Panc1 (cell line): ENCODE measurements at regions not wholly inside any gene's neighbourhood (a gene's known extent, or its start where the extent isn't known, plus 50 kb on each side); places are given as distances from the start of the nearest gene placed in this dataset.

Source experiments
- ATAC-seq: fragments of 200-7000 bp; cut with Tn5 transposase; 2 replicates; pipeline ENCODE4 v1.9.1; 2020; ENCODE audit warnings: mild to moderate bottlenecking, moderate library complexity
- BruUV-seq: library from RNA; stranded (reverse); fragments of 400-500 nt; replicated peaks from 2 replicates; lab custom pipeline; 2021; lab: Mats Ljungman, UMichigan
- CTCF ChIA-PET: fragments of 300-600 bp; sonication (Branson Sonifier 250); formaldehyde crosslinking; loops from one replicate; lab custom pipeline; 2022; ENCODE audit warnings: antibody characterized with exemption; lab: Charles Lee
- POLR2A ChIA-PET: fragments of 300-600 bp; sonication (Branson Sonifier 250); formaldehyde crosslinking; loops from one replicate; lab custom pipeline; 2022; ENCODE audit warnings: antibody characterized with exemption; lab: Charles Lee
- DNase-seq: peaks from one replicate; pipeline ENCODE4 v3.0.0-alpha.2; 2010; ENCODE audit warnings: low read depth, low spot score
- H3K27ac ChIP-seq: 2 replicates; pipeline ENCODE4 v1.5.1; 2011; ENCODE audit warnings: mild to moderate bottlenecking, low read length, inconsistent platforms
- H3K27me3 ChIP-seq: fragments of 200-500 bp; sonication (Bioruptor generic); 2 replicates; pipeline ENCODE4 v1.6.0; 2014; ENCODE audit warnings: low read length, inconsistent platforms; ENCODE audit not compliant: control insufficient read depth, insufficient read depth
- H3K36me3 ChIP-seq: fragments of 200-500 bp; sonication (Bioruptor generic); 2 replicates; pipeline ENCODE4 v1.5.1; 2014; ENCODE audit warnings: inconsistent platforms, mild to moderate bottlenecking, low read length, moderate library complexity; ENCODE audit not compliant: control insufficient read depth, insufficient read depth
- H3K4me1 ChIP-seq: 2 replicates; pipeline ENCODE4 v1.5.1; 2011; ENCODE audit warnings: inconsistent platforms, mild to moderate bottlenecking, low read length, moderate library complexity; ENCODE audit not compliant: control insufficient read depth, insufficient read depth
- H3K4me3 ChIP-seq, 2 experiments: 2 replicates each; pipeline ENCODE4 v1.5.1; 2011 to 2012; ENCODE audit warnings: low read depth in 2 of 2, low read length in 2 of 2, mild to moderate bottlenecking in 2 of 2, inconsistent platforms in 1 of 2, moderate library complexity in 1 of 2
- H3K9me3 ChIP-seq: fragments of 200-500 bp; sonication (Bioruptor generic); 2 replicates; pipeline ENCODE4 v1.5.1; 2014; ENCODE audit warnings: low read depth, mild to moderate bottlenecking, inconsistent platforms, low read length, moderate library complexity; ENCODE audit not compliant: control insufficient read depth, insufficient read depth
- POLR2AphosphoS5 ChIP-seq: IDR thresholded peaks from 2 replicates; pipeline ENCODE4 v1.6.1; 2012; ENCODE audit warnings: mild to moderate bottlenecking, low read depth, low read length, moderate library complexity
- SIN3A ChIP-seq: IDR thresholded peaks from 2 replicates; pipeline ENCODE4 v1.6.1; 2012; ENCODE audit warnings: low read depth, mild to moderate bottlenecking, low read length, moderate library complexity, borderline replicate concordance; ENCODE audit not compliant: insufficient read depth
- TCF7L2 ChIP-seq: IDR thresholded peaks from 2 replicates; pipeline ENCODE4 v1.6.1; 2011; ENCODE audit warnings: mild to moderate bottlenecking, low read depth, low read length, inconsistent platforms
- in situ Hi-C: cut with HindIII; loops from 2 replicates; pipeline ENCODE4 v1.10.0; 2016; ENCODE audit warnings: low sequenced_read_pairs, low pct_unique_long_range_greater_than_20kb
- intact Hi-C: fragments of 100-400 bp; cut with micrococcal nuclease; formaldehyde crosslinking; loops from one replicate; pipeline ENCODE4 v1.10.0; 2022; ENCODE audit not compliant: unreplicated experiment
- TF ChIP-seq, protein P1 (sequence below), 2 experiments: IDR thresholded peaks; 2 replicates each; pipeline ENCODE4 v1.6.1; 2011 to 2012; ENCODE audit warnings: low read depth in 2 of 2, control low read depth in 1 of 2, low read length in 1 of 2, mild to moderate bottlenecking in 1 of 2, moderate library complexity in 1 of 2; ENCODE audit not compliant: insufficient read depth in 1 of 2
- TF ChIP-seq, protein P2 (sequence below): fragments of 450-650 bp; IDR thresholded peaks from 2 replicates; pipeline ENCODE4 v1.5.1; 2017; ENCODE audit warnings: mild to moderate bottlenecking

DNA sequence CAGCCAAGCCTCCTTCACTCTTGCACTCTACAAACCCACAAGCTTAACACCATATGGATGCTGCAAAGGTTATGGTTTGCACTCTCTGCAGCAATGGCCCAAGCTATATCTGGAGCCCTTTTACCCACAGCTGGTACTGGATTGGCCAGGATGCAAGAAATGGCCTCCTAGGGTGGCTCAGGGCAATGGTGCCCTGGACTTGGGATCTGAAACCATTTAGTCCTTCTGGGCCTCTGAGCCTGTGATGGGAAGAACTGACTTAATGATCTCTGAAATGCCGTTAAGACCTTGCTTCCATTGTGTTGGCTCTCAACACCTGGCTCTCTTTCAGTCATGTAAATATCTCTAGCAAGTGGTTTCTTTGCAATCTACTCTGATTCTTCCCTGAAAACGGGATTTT, 626.0 kb downstream of the KCTD8 start:
- TF ChIP-seq SIN3A (no peak), POLR2AphosphoS5 (no peak), TCF7L2 (no peak)
- TF ChIP-seq, protein P1, sequence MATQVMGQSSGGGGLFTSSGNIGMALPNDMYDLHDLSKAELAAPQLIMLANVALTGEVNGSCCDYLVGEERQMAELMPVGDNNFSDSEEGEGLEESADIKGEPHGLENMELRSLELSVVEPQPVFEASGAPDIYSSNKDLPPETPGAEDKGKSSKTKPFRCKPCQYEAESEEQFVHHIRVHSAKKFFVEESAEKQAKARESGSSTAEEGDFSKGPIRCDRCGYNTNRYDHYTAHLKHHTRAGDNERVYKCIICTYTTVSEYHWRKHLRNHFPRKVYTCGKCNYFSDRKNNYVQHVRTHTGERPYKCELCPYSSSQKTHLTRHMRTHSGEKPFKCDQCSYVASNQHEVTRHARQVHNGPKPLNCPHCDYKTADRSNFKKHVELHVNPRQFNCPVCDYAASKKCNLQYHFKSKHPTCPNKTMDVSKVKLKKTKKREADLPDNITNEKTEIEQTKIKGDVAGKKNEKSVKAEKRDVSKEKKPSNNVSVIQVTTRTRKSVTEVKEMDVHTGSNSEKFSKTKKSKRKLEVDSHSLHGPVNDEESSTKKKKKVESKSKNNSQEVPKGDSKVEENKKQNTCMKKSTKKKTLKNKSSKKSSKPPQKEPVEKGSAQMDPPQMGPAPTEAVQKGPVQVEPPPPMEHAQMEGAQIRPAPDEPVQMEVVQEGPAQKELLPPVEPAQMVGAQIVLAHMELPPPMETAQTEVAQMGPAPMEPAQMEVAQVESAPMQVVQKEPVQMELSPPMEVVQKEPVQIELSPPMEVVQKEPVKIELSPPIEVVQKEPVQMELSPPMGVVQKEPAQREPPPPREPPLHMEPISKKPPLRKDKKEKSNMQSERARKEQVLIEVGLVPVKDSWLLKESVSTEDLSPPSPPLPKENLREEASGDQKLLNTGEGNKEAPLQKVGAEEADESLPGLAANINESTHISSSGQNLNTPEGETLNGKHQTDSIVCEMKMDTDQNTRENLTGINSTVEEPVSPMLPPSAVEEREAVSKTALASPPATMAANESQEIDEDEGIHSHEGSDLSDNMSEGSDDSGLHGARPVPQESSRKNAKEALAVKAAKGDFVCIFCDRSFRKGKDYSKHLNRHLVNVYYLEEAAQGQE (IDR thresholded peaks at IDR 0.05; ENCODE audit: insufficient read depth in 1 of 2, low read depth in 2 of 2, low read length in 1 of 2), result no peak
- TF ChIP-seq, protein P2, sequence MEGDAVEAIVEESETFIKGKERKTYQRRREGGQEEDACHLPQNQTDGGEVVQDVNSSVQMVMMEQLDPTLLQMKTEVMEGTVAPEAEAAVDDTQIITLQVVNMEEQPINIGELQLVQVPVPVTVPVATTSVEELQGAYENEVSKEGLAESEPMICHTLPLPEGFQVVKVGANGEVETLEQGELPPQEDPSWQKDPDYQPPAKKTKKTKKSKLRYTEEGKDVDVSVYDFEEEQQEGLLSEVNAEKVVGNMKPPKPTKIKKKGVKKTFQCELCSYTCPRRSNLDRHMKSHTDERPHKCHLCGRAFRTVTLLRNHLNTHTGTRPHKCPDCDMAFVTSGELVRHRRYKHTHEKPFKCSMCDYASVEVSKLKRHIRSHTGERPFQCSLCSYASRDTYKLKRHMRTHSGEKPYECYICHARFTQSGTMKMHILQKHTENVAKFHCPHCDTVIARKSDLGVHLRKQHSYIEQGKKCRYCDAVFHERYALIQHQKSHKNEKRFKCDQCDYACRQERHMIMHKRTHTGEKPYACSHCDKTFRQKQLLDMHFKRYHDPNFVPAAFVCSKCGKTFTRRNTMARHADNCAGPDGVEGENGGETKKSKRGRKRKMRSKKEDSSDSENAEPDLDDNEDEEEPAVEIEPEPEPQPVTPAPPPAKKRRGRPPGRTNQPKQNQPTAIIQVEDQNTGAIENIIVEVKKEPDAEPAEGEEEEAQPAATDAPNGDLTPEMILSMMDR, result no peak
- no peaks in the 10 kb centered on the region; the same call in 1 of the 2 replicates for H3K9me3 ChIP-seq
- ATAC-seq, result no peak
- ChIA-PET CTCF (no interaction called here), POLR2A (no interaction called here)
- no peak for DNase-seq
- intact Hi-C loops (no loop called here), in situ Hi-C loops (no loop called here)
- no peaks in the 10 kb centered on the region for H3K27me3 ChIP-seq
- no peaks in the 10 kb centered on the region for H3K36me3 ChIP-seq
- BruUV-seq, result no TSS peak
- H3K4me3 ChIP-seq, result no peak overlapping the region
- no peak overlapping the region for H3K27ac ChIP-seq
- no peaks in the 10 kb centered on the region for H3K4me1 ChIP-seq

DNA sequence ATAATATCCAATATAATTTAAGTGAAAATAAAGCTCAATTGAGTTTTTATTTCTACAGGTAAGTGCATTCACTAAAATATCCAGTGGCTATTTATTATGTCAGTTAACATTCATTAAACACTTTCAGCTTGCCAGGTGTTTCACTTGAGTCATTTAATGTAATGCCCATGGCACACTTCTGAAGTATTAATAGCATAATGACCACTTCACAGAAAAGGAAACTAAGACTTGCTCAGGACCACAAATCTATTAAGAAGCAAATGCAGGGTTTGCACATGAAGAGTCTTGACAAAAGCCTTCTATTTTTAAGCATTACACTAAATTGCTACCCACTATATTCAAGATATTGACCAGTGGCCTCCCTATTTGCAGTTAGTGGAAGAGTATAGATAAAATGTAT, 612.7 kb downstream of the KCTD8 start:
- POLR2A ChIA-PET, result no interaction called here
- in situ Hi-C loops (no loop called here), intact Hi-C loops (no loop called here)
- DNase-seq (no peak), ATAC-seq (no peak)
- Histone ChIP-seq H3K4me3 (no peak overlapping the region), H3K4me1 (no peaks in the 10 kb centered on the region), H3K27ac (no peak overlapping the region), H3K27me3 (no peaks in the 10 kb centered on the region), H3K36me3 (no peaks in the 10 kb centered on the region), H3K9me3 (no peaks in the 10 kb centered on the region)
- CTCF ChIA-PET, result no interaction called here
- TF ChIP-seq, protein P1 (IDR thresholded peaks at IDR 0.05; ENCODE audit: insufficient read depth in 1 of 2, low read depth in 2 of 2, low read length in 1 of 2), result no peak
- TF ChIP-seq POLR2AphosphoS5 (no peak), SIN3A (no peak), TCF7L2 (no peak)
- TF ChIP-seq, protein P2, result no peak
- BruUV-seq, result no TSS peak
